WERI-Rb-1 (cell line): ENCODE measurements at regions not wholly inside any gene's neighbourhood (a gene's known extent, or its start where the extent isn't known, plus 50 kb on each side); places are given as distances from the start of the nearest gene placed in this dataset.

Experiments used
- DNase-seq: peaks from one replicate; pipeline ENCODE4 v3.0.0-alpha.2; 2020
- H3K27ac ChIP-seq: fragments of 250-450 bp; sonication (Bioruptor Pico); 2 replicates; pipeline ENCODE4 v1.5.1; 2020; ENCODE audit warnings: mild to moderate bottlenecking, moderate library complexity
- H3K27me3 ChIP-seq: fragments of 250-450 bp; sonication (Bioruptor Pico); 2 replicates; pipeline ENCODE4 v1.5.1; 2021; ENCODE audit warnings: mild to moderate bottlenecking, low read depth, moderate library complexity; ENCODE audit not compliant: insufficient read depth, severe bottlenecking
- H3K36me3 ChIP-seq: fragments of 250-450 bp; sonication (Bioruptor Pico); 2 replicates; pipeline ENCODE4 v1.5.1; 2020; ENCODE audit warnings: mild to moderate bottlenecking, moderate library complexity
- H3K4me3 ChIP-seq: 2 replicates; pipeline ENCODE4 v1.5.1; 2011; ENCODE audit warnings: low read depth, mild to moderate bottlenecking, control low read depth, low read length
- H3K9me3 ChIP-seq: fragments of 250-450 bp; sonication (Bioruptor Pico); 2 replicates; pipeline ENCODE4 v1.5.1; 2021; ENCODE audit warnings: mild to moderate bottlenecking, moderate library complexity; ENCODE audit not compliant: severe bottlenecking
- TF ChIP-seq, protein P1 (sequence below): IDR thresholded peaks from 2 replicates; pipeline ENCODE4 v1.5.1; 2011; ENCODE audit warnings: low read depth, mild to moderate bottlenecking, control low read depth, inconsistent platforms, low read length

DNA sequence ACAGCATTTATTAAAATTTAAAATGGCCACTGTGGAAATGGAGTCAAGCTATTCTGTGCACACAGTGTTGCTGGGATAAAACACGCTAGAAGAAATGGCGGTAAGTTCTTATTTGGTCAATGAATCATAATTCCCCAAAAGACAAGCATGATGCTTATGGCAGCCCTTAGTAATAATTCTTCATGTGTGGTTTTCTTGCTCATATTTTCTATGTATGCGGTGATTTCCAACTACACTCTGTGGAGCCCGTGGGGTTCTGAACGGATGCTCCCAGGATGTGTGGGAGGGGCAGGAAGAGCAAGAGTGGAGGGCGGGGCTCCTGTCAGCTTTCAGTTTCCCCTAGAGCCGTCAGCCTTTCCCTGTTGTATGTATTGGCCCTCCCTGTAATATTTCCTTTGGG lies 91.7 kb upstream of the RMDN2 start:
- TF ChIP-seq, protein P1, sequence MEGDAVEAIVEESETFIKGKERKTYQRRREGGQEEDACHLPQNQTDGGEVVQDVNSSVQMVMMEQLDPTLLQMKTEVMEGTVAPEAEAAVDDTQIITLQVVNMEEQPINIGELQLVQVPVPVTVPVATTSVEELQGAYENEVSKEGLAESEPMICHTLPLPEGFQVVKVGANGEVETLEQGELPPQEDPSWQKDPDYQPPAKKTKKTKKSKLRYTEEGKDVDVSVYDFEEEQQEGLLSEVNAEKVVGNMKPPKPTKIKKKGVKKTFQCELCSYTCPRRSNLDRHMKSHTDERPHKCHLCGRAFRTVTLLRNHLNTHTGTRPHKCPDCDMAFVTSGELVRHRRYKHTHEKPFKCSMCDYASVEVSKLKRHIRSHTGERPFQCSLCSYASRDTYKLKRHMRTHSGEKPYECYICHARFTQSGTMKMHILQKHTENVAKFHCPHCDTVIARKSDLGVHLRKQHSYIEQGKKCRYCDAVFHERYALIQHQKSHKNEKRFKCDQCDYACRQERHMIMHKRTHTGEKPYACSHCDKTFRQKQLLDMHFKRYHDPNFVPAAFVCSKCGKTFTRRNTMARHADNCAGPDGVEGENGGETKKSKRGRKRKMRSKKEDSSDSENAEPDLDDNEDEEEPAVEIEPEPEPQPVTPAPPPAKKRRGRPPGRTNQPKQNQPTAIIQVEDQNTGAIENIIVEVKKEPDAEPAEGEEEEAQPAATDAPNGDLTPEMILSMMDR = no peak

DNA sequence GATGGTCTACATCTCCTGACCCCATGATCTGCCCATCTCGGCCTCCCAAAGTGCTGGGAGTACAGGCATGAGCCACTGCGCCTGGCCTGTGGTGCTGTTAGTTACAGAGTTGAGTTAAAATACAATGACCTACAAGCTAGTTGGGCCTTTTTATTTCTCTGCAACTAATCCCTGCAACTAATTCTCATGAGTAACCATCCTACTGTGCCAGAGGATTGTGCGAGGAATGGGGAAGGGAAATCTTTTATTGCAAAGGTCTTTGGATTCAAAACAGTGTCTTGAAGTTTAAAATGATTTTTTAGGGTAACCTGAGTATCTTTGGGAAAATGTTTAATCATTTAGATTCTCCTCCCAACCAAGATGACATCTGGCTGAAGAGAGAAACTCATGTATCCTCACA lies 88.8 kb upstream of the RMDN2 start:
- no peaks in the 10 kb centered on the region for H3K36me3 ChIP-seq
- no peak overlapping the region for H3K27ac ChIP-seq
- H3K9me3 ChIP-seq = no peaks in the 10 kb centered on the region
- DNase-seq = no peak
- TF ChIP-seq, protein P1 = no peak
- no peak overlapping the region for H3K4me3 ChIP-seq
- H3K27me3 ChIP-seq = no peaks in the 10 kb centered on the region

More for the DNA sequence above, 91.7 kb upstream of the RMDN2 start:
- Histone ChIP-seq H3K27me3 (no peaks in the 10 kb centered on the region), H3K4me3 (no peak overlapping the region), H3K27ac (no peak overlapping the region), H3K9me3 (no peaks in the 10 kb centered on the region), H3K36me3 (no peaks in the 10 kb centered on the region)
- DNase-seq = no peak

DNA sequence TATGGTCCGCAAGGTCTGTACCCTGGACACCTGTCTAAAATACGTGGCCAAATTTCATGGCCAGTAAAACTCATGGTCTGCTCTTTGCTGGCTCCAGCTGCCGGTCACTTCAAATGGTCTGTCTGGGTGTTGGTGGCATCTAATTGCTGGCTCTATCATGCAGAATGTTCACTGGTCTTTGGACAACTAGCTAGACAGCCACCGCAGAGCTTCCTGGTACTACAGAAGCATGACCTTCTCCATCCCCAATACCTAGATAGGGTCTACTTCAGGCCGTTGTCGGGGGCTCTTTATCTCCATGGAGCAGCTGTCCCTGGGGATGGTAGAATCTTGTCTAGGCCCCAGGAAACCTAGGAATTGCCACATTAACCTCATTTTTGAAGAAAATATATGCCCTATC lies 88.4 kb upstream of the RMDN2 start:
- Histone ChIP-seq H3K27me3 (no peaks in the 10 kb centered on the region), H3K27ac (no peak overlapping the region), H3K4me3 (no peak overlapping the region), H3K36me3 (no peaks in the 10 kb centered on the region), H3K9me3 (no peaks in the 10 kb centered on the region)
- DNase-seq = no peak
- TF ChIP-seq, protein P1 = no peak

DNA sequence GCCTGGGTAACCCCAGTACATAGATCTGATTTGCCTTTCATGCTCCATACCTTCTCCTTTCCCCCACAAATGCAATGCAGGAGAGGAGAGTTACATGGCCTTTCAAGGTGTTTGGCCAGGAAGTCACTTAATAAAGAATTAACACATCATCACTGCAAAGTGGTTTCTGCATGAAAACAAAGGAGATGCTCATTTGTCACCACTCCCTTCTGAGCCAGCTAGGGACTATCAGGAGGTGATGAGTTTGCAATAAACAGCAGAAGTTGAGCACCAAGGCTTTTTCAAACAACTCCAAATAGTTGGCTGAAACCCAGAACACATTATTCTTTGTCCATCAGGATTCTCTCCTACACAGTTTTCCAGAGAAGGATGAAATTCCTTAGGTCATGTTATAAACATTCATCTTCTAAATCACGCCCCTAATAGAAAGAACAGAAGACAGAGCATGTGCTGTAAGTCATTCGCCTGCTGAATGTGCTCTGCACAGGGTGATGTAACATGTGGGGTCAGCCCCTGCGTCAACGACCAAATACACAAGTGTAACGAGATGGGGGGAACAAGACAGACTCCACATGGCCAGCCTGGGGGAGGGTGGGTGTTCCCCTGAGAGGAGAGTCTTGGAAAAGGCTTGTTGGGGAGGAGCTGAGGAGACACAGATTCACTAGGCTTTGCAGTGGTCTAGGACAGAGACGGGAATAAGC lies 87.3 kb upstream of the RMDN2 start:
- Histone ChIP-seq H3K27me3 (no peaks in the 10 kb centered on the region), H3K9me3 (no peaks in the 10 kb centered on the region), H3K36me3 (no peaks in the 10 kb centered on the region), H3K4me3 (no peak overlapping the region), H3K27ac (no peak overlapping the region)
- TF ChIP-seq, protein P1 = no peak
- DNase-seq = no peak

- no peak for DNase-seq
- Histone ChIP-seq H3K36me3 (no peaks in the 10 kb centered on the region), H3K4me3 (no peak overlapping the region), H3K9me3 (no peaks in the 10 kb centered on the region), H3K27ac (no peak overlapping the region), H3K27me3 (no peaks in the 10 kb centered on the region)
- TF ChIP-seq, protein P1 = no peak
Observed at GRCh38 chr2:37838541-37839167, 86.4 kb upstream of the RMDN2 start.
